Right lobe of liver (tissue), 6 donors: ENCODE measurements at regions not wholly inside any gene's neighbourhood (a gene's known extent, or its start where the extent isn't known, plus 50 kb on each side); places are given as distances from the start of the nearest gene placed in this dataset.

Experiments
- ATAC-seq, 4 donors: fragments of 200-7000 bp; cut with Tn5 transposase; one replicate each; pipeline ENCODE4 v1.9.1; 2020; ENCODE audit warnings: mild to moderate bottlenecking in 4 of 4, moderate library complexity in 4 of 4
- DNase-seq, 3 donors: peaks; one replicate each; pipeline ENCODE4 v3.0.0-alpha.2; 2020
- H3K27ac ChIP-seq, 3 donors: fragments of 200-600 bp; one replicate each; pipeline ENCODE4 v1.8.0; 2022
- H3K27me3 ChIP-seq, 2 donors: fragments of 200-600 bp; one replicate each; pipeline ENCODE4 v1.8.0; 2022
- H3K36me3 ChIP-seq, 4 donors: fragments of 200-600 bp; sonication (generic) in 1 of 4; one replicate each; pipeline versions ENCODE4 v1.5.1 to v1.8.0; 2017 to 2022; ENCODE audit warnings: control low read depth in 1 of 4
- H3K4me1 ChIP-seq, 4 donors: fragments of 200-600 bp; sonication (generic) in 1 of 4; one replicate each; pipeline versions ENCODE4 v1.5.1 to v1.8.0; 2017 to 2022; ENCODE audit warnings: control low read depth in 1 of 4
- H3K4me3 ChIP-seq, 3 donors: fragments of 200-600 bp; one replicate each; pipeline ENCODE4 v1.8.0; 2022
- H3K9me3 ChIP-seq, 4 donors: fragments of 200-600 bp; sonication (generic) in 1 of 4; one replicate each; pipeline versions ENCODE4 v1.5.1 to v1.8.0; 2017 to 2022; ENCODE audit warnings: control low read depth in 1 of 4
- POLR2A ChIP-seq: fragments of 450-650 bp; IDR thresholded peaks from one replicate; pipeline ENCODE4 v1.6.1; 2017; ENCODE audit warnings: antibody characterized with exemption, mild to moderate bottlenecking
- WGBS: methylation state at CpG from one replicate; pipeline ENCODE4 v1.1.6; 2018; ENCODE audit warnings: low coverage, low lambda C conversion rate; ENCODE audit not compliant: insufficient coverage; ENCODE audit errors: missing lambda C conversion rate; 5-methylcytosine and 5-hydroxymethylcytosine counted together
- intact Hi-C, 2 donors: fragments of 100-400 bp; cut with DNase I; formaldehyde crosslinking; loops; one replicate each; pipeline versions ENCODE4 v1.11.2 to v1.14.1; 2022
- TF ChIP-seq, protein P1 (sequence below), 4 donors: fragments of 200-600 bp in 3 of 4; fragments of 450-650 bp in 1 of 4; IDR thresholded peaks; one replicate each; pipeline versions ENCODE4 v1.5.1 to v1.8.0; 2016 to 2022; ENCODE audit warnings: antibody characterized with exemption in 4 of 4, mild to moderate bottlenecking in 2 of 4
- donor health status: DM: no; HTN: yes; CAD: no.
- donor health status: DM: no; HTN: no; CAD: no.
- donor health status: DM: no; HTN: no; CAD: no.
- donor health status: DM: no; HTN: yes; CAD: no.
- donor health status: DM: no; HTN: yes; CAD: no.

DNA sequence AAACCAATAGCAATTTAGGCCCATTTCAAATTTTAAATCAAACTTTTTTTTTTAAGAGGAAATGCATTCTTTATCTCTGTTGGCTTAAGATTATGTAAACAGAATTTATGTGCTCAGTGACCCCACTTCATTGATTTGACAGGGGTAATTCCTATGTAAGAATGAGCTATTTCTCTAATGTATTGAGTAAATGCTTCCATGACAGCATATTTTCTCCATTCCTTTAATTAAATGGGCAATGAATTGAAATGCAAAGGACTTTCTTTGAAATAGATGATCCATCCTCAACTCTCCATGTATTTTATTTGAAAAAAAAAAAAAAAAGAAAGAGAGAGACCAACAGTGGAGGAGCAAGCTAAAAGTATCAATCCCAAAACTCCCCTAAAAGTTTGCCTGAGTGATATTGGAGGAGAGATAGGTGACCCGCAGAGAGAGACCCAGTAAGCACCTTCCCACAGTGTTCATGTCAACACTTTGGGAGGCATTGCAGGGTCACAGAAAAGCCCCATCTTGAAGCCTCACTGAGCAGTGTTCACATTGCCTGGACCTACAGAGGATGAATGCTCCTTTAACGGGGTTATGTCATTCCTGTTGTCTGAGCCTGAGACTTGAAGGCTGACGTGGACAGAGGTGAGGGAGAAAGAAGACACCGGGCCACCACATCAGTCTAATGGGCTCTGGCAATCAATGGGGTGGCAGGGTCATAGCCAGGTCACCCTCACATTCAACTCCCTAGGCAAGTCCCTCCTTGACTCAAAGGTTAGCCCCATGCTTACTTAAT lies 176.0 kb downstream of the SHOX2 start:
- no peak overlapping the region for H3K27ac ChIP-seq
- no peak overlapping the region for H3K4me3 ChIP-seq
- H3K36me3 ChIP-seq = no peaks in the 10 kb centered on the region
- TF ChIP-seq, protein P1, sequence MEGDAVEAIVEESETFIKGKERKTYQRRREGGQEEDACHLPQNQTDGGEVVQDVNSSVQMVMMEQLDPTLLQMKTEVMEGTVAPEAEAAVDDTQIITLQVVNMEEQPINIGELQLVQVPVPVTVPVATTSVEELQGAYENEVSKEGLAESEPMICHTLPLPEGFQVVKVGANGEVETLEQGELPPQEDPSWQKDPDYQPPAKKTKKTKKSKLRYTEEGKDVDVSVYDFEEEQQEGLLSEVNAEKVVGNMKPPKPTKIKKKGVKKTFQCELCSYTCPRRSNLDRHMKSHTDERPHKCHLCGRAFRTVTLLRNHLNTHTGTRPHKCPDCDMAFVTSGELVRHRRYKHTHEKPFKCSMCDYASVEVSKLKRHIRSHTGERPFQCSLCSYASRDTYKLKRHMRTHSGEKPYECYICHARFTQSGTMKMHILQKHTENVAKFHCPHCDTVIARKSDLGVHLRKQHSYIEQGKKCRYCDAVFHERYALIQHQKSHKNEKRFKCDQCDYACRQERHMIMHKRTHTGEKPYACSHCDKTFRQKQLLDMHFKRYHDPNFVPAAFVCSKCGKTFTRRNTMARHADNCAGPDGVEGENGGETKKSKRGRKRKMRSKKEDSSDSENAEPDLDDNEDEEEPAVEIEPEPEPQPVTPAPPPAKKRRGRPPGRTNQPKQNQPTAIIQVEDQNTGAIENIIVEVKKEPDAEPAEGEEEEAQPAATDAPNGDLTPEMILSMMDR (IDR thresholded peaks at IDR 0.05) = no peak
- no peak for TF ChIP-seq POLR2A
- intact Hi-C loops = no loop called here
- no peaks in the 10 kb centered on the region for H3K27me3 ChIP-seq
- 42% methylated on average over 4 of the region's 4 CpGs for WGBS
- H3K4me1 ChIP-seq = no peaks in the 10 kb centered on the region
- no peak for ATAC-seq
- no peak for DNase-seq
- H3K9me3 ChIP-seq = no peaks in the 10 kb centered on the region

DNA sequence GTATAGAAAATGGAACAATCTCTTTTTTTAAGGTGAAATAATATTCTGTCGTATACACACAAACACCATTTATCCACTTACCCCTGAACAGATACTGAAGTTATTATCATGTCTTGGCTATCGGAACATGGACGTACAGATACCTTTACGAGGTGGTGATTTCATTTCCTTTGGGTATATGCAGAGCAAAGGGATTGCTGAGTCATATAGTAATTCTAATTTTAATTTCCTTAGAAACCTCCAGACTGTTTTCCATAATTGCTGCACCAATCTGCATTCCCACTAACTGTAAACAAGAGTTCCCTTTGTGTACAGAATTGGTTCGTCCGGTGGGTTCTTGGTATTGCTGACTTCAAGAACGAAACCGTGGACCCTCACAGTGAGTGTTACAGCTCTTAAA lies 179.4 kb downstream of the SHOX2 start:
- DNase-seq (no peak), ATAC-seq (no peak)
- TF ChIP-seq, protein P1 (IDR thresholded peaks at IDR 0.05) = no peak
- no peak for TF ChIP-seq POLR2A
- no peaks in the 10 kb centered on the region for H3K4me1 ChIP-seq
- whole genome bisulfite sequencing = 61% methylated on average over 8 of the region's 8 CpGs
- H3K9me3 ChIP-seq = no peaks in the 10 kb centered on the region
- no peak overlapping the region for H3K27ac ChIP-seq
- intact Hi-C loops = no loop called here
- no peak overlapping the region for H3K4me3 ChIP-seq
- H3K27me3 ChIP-seq = no peaks in the 10 kb centered on the region
- no peaks in the 10 kb centered on the region for H3K36me3 ChIP-seq

DNA sequence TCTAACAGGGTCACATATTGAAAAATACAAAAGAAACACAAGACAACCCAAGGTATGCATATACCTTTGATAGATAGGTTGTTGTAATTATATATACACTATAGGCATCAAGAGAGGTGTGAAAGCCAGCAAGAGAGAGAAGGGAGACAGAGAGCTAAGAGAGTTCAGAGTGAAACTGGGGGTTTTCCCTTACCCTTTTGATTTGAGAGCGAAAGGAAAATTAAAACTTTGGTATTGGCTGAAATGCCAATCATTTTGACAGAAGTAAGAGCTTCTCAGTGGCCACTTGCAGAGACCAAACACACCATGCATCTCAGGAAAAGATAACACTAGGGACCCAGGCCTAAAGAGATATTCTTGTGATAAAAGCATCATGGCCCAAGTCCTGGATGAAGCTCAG lies 183.6 kb downstream of the SHOX2 start:
- H3K4me3 ChIP-seq = no peak overlapping the region
- ATAC-seq = no peak
- no peaks in the 10 kb centered on the region for H3K9me3 ChIP-seq

DNA sequence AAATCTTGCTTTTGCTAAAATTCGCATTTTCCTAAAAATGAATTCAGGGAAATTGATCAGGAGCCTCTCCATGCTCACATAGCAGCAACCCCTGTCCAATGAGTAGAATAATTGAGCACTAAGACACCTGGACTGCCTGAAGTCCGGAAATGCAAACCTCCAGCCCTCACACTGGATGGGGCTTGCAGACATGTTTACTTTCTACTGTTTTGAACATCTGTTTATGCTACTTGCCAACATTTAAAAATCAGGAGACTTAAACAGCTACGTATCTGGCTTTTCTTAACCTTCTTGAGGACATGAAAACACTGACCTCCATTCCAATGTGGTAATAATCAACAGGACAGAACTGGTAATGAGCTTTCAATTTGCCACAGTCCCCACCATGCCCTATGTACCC lies 184.4 kb downstream of the SHOX2 start:
- ATAC-seq = no peak
- intact Hi-C loops = no loop called here
- WGBS = 43% methylated on average over 3 of the region's 3 CpGs
- DNase-seq = no peak
- Histone ChIP-seq H3K36me3 (no peaks in the 10 kb centered on the region), H3K4me1 (no peaks in the 10 kb centered on the region), H3K9me3 (no peaks in the 10 kb centered on the region), H3K4me3 (no peak overlapping the region), H3K27ac (no peak overlapping the region), H3K27me3 (no peaks in the 10 kb centered on the region)
- no peak for TF ChIP-seq POLR2A
- TF ChIP-seq, protein P1 (IDR thresholded peaks at IDR 0.05) = no peak

More for the DNA sequence above, 183.6 kb downstream of the SHOX2 start:
- 80% methylated on average over 1 of the region's 1 CpG for WGBS
- H3K27me3 ChIP-seq = no peaks in the 10 kb centered on the region
- no peak for TF ChIP-seq POLR2A
- TF ChIP-seq, protein P1 (IDR thresholded peaks at IDR 0.05) = no peak
- H3K36me3 ChIP-seq = no peaks in the 10 kb centered on the region
- H3K4me1 ChIP-seq = no peaks in the 10 kb centered on the region
- no peak overlapping the region for H3K27ac ChIP-seq
- no peak for DNase-seq
- intact Hi-C loops = no loop called here
